HepG2 (cell line): ENCODE measurements at regions not wholly inside any gene's neighbourhood (a gene's known extent, or its start where the extent isn't known, plus 50 kb on each side); places are given as distances from the start of the nearest gene placed in this dataset.

ENCODE experiments used
- ATAC-seq: fragments of 200-7000 bp; cut with Tn5 transposase; 3 replicates; pipeline ENCODE4 v1.9.1; 2020; ENCODE audit warnings: mild to moderate bottlenecking, moderate library complexity
- BruUV-seq: library from RNA; stranded (reverse); fragments of 400-500 nt; replicated peaks from 2 replicates; lab custom pipeline; 2021; lab: Mats Ljungman, UMichigan
- CTCF ChIA-PET: fragments of 300-600 bp; formaldehyde crosslinking; extraction: SDS; loops from one replicate; lab custom pipeline; 2021; ENCODE audit warnings: low total read pairs, inconsistent platforms, low intra/inter-chr PET ratio; lab: Yijun Ruan, JAX
- POLR2A ChIA-PET: fragments of 350-600 bp; sonication (Branson Sonifier 250); formaldehyde crosslinking; loops from one replicate; lab custom pipeline; 2020; ENCODE audit warnings: antibody characterized with exemption, inconsistent platforms; lab: Yijun Ruan, JAX
- DNase-seq: peaks from one replicate; pipeline ENCODE4 v3.0.0-alpha.2; 2015; ENCODE audit warnings: low spot score
- FAIRE-seq: peaks from 3 replicates; lab custom pipeline; 2011; peaks lifted over from hg19 to GRCh38; lab: Jason Lieb, UNC
- H2AFZ ChIP-seq: one replicate; pipeline ENCODE4 v1.6.1; 2011; ENCODE audit warnings: low read length, inconsistent platforms
- H3K27ac ChIP-seq: fragments of 300-600 bp; 3 replicates; pipeline ENCODE4 v1.8.0; 2011; ENCODE audit warnings: mixed run types, mild to moderate bottlenecking, mixed read lengths, low read length, inconsistent platforms; ENCODE audit not compliant: insufficient read depth; ENCODE audit errors: extremely low read length
- H3K27me3 ChIP-seq, 2 experiments: fragments of 200-600 bp in 1 of 2; 2 replicates in 1 of 2; 3 replicates in 1 of 2; pipeline versions ENCODE4 v1.6.0 to v1.8.0; 2011; ENCODE audit warnings: low read length in 2 of 2, mild to moderate bottlenecking in 2 of 2, moderate library complexity in 2 of 2, inconsistent platforms in 1 of 2; ENCODE audit not compliant: insufficient read depth in 2 of 2, control insufficient read depth in 1 of 2
- H3K36me3 ChIP-seq, 2 experiments: fragments of 200-600 bp in 1 of 2; replicated peaks in 1 of 2; 2 replicates in 1 of 2; 3 replicates in 1 of 2; pipeline versions ENCODE4 v1.5.1 to v1.8.0; 2011; ENCODE audit warnings: low read length in 2 of 2, inconsistent platforms in 1 of 2; ENCODE audit not compliant: insufficient read depth in 2 of 2, control insufficient read depth in 1 of 2
- H3K4me1 ChIP-seq: 2 replicates; pipeline ENCODE4 v1.5.1; 2012; ENCODE audit warnings: low read length, inconsistent platforms; ENCODE audit not compliant: insufficient read depth
- H3K4me2 ChIP-seq: 2 replicates; pipeline ENCODE4 v1.6.0; 2011; ENCODE audit warnings: low read depth, low read length, inconsistent platforms
- H3K4me3 ChIP-seq, 3 experiments: fragments of 200-600 bp in 1 of 3; sonication (generic), shearing (Covaris generic) in 1 of 3; replicated peaks in 1 of 3; 2 replicates each; pipeline ENCODE4 v1.5.1; 2011 to 2016; ENCODE audit warnings: low read length in 3 of 3, inconsistent platforms in 2 of 3, low read depth in 2 of 3, mild to moderate bottlenecking in 2 of 3, control low read depth in 1 of 3, mixed read lengths in 1 of 3; ENCODE audit not compliant: insufficient read depth in 1 of 3
- H3K79me2 ChIP-seq: one replicate; pipeline ENCODE4 v1.6.1; 2011; ENCODE audit warnings: low read length, inconsistent platforms; ENCODE audit not compliant: insufficient read depth
- H3K9ac ChIP-seq: 2 replicates; pipeline ENCODE4 v1.6.0; 2011; ENCODE audit warnings: mild to moderate bottlenecking, low read depth, low read length, inconsistent platforms; ENCODE audit not compliant: insufficient read depth
- H3K9me3 ChIP-seq: 2 replicates; pipeline ENCODE4 v1.5.1; 2012; ENCODE audit warnings: mild to moderate bottlenecking, low read length
- H4K20me1 ChIP-seq: 2 replicates; pipeline ENCODE4 v1.6.0; 2011; ENCODE audit warnings: inconsistent platforms, mild to moderate bottlenecking, low read length, moderate library complexity; ENCODE audit not compliant: insufficient read depth
- EED ChIP-seq: sonication (generic); formaldehyde crosslinking; IDR thresholded peaks from 2 replicates; pipeline ENCODE4 v1.5.0; 2020; ENCODE audit warnings: mild to moderate bottlenecking, missing genetic modification reagents
- ESRRA ChIP-seq: sonication (generic); formaldehyde crosslinking; IDR thresholded peaks from 2 replicates; pipeline ENCODE4 v1.5.1; 2020; ENCODE audit warnings: mild to moderate bottlenecking, low read depth, missing genetic modification reagents
- JUND ChIP-seq: sonication (generic); formaldehyde crosslinking; IDR thresholded peaks from 2 replicates; pipeline ENCODE4 v1.8.0; 2022; ENCODE audit warnings: mild to moderate bottlenecking, missing genetic modification reagents
- ONECUT2 ChIP-seq: sonication (generic); formaldehyde crosslinking; IDR thresholded peaks from 2 replicates; pipeline ENCODE4 v1.4.0; 2020; ENCODE audit warnings: missing genetic modification reagents
- SNRNP70 ChIP-seq: fragments of 200-400 bp; formaldehyde crosslinking; IDR thresholded peaks from 2 replicates; pipeline ENCODE4 v1.6.1; 2017; ENCODE audit warnings: mild to moderate bottlenecking, low read depth, low read length, moderate library complexity
- ZBTB7A ChIP-seq: sonication (generic); formaldehyde crosslinking; IDR thresholded peaks from 2 replicates; pipeline ENCODE4 v1.8.0; 2022; ENCODE audit warnings: mild to moderate bottlenecking, missing genetic modification reagents
- ZNF256 ChIP-seq: sonication (generic); formaldehyde crosslinking; conservative IDR thresholded peaks from 2 replicates; pipeline ENCODE4 v1.4.0; 2020; ENCODE audit warnings: missing genetic modification reagents
- ZNF382 ChIP-seq: sonication (generic); formaldehyde crosslinking; IDR thresholded peaks from 2 replicates; pipeline ENCODE4 v1.5.0; 2020; ENCODE audit warnings: missing genetic modification reagents, mild to moderate bottlenecking, borderline replicate concordance
- ZNF546 ChIP-seq: sonication (generic); formaldehyde crosslinking; conservative IDR thresholded peaks from 2 replicates; pipeline ENCODE4 v1.8.1; 2023; ENCODE audit warnings: mild to moderate bottlenecking, missing genetic modification reagents
- ZNF556 ChIP-seq: sonication (generic); formaldehyde crosslinking; IDR thresholded peaks from 2 replicates; pipeline ENCODE4 v1.4.0; 2020; ENCODE audit warnings: mild to moderate bottlenecking, missing genetic modification reagents, borderline replicate concordance
- ZNF761 ChIP-seq: sonication (generic); formaldehyde crosslinking; conservative IDR thresholded peaks from 2 replicates; pipeline ENCODE4 v1.4.0; 2020; ENCODE audit warnings: mild to moderate bottlenecking, missing genetic modification reagents
- WGBS: methylation state at CpG from one replicate; pipeline ENCODE4 v1.1.6; 2017; ENCODE audit warnings: low lambda C conversion rate; 5-methylcytosine and 5-hydroxymethylcytosine counted together
- in situ Hi-C: cut with HindIII; loops from 2 replicates; pipeline ENCODE4 v1.10.0; 2017; ENCODE audit warnings: low pct_unique_long_range_greater_than_20kb; ENCODE audit not compliant: extremely low pct_ligation_motif_present
- intact Hi-C: fragments of 100-400 bp; cut with micrococcal nuclease; formaldehyde crosslinking; loops from one replicate; pipeline ENCODE4 v1.10.0; 2022; ENCODE audit not compliant: unreplicated experiment
- TF ChIP-seq, protein P1 (sequence below): sonication (generic); formaldehyde crosslinking; IDR thresholded peaks from 2 replicates; pipeline ENCODE4 v1.5.0; 2020; ENCODE audit warnings: mild to moderate bottlenecking, missing genetic modification reagents, borderline replicate concordance
- TF ChIP-seq, protein P2 (sequence below): sonication (generic); formaldehyde crosslinking; IDR thresholded peaks from 2 replicates; pipeline ENCODE4 v1.4.0; 2020; ENCODE audit warnings: missing genetic modification reagents
- TF ChIP-seq, protein P3 (sequence below): sonication (generic); formaldehyde crosslinking; IDR thresholded peaks from 2 replicates; pipeline ENCODE4 v1.5.0; 2020; ENCODE audit warnings: mild to moderate bottlenecking, missing genetic modification reagents

DNA sequence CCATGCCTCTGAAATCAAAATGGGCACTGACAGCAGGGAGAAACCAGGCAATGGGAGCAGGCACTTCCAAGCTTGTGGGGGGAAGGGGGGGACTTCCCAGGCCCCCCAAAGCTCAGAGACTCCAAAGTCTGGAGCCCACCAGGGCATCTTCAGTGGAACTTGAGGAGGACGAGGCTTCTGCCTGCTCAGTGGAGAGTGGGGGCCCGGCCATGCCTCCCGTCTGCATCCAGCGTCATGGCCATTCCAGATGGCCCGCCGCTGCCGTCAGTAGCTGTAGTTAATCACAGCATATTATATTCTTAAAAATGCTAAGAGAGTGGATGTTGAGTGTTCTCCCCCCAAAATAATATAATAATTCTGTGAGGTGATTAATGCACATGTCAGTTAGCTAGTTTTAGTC, 315.2 kb downstream of the KCNJ2 start:
- CTCF ChIA-PET: no interaction called here
- TF ChIP-seq ZBTB7A (no peak), ZNF556 (CRISPR knock-in tag) (no peak), EED (CRISPR knock-in tag) (no peak), ZNF546 (CRISPR knock-in tag) (no peak), ZNF382 (CRISPR knock-in tag) (no peak), SNRNP70 (no peak), ZNF761 (CRISPR knock-in tag) (no peak), JUND (CRISPR knock-in tag) (no peak), ZNF256 (CRISPR knock-in tag) (no peak), ESRRA (CRISPR knock-in tag) (no peak), ONECUT2 (CRISPR knock-in tag) (no peak)
- TF ChIP-seq, protein P1, sequence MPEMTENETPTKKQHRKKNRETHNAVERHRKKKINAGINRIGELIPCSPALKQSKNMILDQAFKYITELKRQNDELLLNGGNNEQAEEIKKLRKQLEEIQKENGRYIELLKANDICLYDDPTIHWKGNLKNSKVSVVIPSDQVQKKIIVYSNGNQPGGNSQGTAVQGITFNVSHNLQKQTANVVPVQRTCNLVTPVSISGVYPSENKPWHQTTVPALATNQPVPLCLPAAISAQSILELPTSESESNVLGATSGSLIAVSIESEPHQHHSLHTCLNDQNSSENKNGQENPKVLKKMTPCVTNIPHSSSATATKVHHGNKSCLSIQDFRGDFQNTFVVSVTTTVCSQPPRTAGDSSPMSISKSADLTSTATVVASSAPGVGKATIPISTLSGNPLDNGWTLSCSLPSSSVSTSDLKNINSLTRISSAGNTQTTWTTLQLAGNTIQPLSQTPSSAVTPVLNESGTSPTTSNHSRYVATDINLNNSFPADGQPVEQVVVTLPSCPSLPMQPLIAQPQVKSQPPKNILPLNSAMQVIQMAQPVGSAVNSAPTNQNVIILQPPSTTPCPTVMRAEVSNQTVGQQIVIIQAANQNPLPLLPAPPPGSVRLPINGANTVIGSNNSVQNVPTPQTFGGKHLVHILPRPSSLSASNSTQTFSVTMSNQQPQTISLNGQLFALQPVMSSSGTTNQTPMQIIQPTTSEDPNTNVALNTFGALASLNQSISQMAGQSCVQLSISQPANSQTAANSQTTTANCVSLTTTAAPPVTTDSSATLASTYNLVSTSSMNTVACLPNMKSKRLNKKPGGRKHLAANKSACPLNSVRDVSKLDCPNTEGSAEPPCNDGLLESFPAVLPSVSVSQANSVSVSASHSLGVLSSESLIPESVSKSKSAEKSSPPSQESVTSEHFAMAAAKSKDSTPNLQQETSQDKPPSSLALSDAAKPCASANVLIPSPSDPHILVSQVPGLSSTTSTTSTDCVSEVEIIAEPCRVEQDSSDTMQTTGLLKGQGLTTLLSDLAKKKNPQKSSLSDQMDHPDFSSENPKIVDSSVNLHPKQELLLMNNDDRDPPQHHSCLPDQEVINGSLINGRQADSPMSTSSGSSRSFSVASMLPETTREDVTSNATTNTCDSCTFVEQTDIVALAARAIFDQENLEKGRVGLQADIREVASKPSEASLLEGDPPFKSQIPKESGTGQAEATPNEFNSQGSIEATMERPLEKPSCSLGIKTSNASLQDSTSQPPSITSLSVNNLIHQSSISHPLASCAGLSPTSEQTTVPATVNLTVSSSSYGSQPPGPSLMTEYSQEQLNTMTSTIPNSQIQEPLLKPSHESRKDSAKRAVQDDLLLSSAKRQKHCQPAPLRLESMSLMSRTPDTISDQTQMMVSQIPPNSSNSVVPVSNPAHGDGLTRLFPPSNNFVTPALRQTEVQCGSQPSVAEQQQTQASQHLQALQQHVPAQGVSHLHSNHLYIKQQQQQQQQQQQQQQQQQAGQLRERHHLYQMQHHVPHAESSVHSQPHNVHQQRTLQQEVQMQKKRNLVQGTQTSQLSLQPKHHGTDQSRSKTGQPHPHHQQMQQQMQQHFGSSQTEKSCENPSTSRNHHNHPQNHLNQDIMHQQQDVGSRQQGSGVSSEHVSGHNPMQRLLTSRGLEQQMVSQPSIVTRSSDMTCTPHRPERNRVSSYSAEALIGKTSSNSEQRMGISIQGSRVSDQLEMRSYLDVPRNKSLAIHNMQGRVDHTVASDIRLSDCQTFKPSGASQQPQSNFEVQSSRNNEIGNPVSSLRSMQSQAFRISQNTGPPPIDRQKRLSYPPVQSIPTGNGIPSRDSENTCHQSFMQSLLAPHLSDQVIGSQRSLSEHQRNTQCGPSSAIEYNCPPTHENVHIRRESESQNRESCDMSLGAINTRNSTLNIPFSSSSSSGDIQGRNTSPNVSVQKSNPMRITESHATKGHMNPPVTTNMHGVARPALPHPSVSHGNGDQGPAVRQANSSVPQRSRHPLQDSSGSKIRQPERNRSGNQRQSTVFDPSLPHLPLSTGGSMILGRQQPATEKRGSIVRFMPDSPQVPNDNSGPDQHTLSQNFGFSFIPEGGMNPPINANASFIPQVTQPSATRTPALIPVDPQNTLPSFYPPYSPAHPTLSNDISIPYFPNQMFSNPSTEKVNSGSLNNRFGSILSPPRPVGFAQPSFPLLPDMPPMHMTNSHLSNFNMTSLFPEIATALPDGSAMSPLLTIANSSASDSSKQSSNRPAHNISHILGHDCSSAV (CRISPR knock-in tag): no peak
- TF ChIP-seq, protein P2, sequence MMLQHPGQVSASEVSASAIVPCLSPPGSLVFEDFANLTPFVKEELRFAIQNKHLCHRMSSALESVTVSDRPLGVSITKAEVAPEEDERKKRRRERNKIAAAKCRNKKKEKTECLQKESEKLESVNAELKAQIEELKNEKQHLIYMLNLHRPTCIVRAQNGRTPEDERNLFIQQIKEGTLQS (CRISPR knock-in tag): no peak
- TF ChIP-seq, protein P3, sequence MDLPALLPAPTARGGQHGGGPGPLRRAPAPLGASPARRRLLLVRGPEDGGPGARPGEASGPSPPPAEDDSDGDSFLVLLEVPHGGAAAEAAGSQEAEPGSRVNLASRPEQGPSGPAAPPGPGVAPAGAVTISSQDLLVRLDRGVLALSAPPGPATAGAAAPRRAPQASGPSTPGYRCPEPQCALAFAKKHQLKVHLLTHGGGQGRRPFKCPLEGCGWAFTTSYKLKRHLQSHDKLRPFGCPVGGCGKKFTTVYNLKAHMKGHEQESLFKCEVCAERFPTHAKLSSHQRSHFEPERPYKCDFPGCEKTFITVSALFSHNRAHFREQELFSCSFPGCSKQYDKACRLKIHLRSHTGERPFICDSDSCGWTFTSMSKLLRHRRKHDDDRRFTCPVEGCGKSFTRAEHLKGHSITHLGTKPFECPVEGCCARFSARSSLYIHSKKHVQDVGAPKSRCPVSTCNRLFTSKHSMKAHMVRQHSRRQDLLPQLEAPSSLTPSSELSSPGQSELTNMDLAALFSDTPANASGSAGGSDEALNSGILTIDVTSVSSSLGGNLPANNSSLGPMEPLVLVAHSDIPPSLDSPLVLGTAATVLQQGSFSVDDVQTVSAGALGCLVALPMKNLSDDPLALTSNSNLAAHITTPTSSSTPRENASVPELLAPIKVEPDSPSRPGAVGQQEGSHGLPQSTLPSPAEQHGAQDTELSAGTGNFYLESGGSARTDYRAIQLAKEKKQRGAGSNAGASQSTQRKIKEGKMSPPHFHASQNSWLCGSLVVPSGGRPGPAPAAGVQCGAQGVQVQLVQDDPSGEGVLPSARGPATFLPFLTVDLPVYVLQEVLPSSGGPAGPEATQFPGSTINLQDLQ (CRISPR knock-in tag): no peak

More for the DNA sequence above, 315.2 kb downstream of the KCNJ2 start:
- Histone ChIP-seq H3K27ac (no peak overlapping the region), H3K9ac (no peak overlapping the region), H3K27me3 (no peaks in the 10 kb centered on the region), H3K9me3 (peaks cover 83% of the 10 kb centered on the region), H3K4me2 (no peak overlapping the region), H3K36me3 (no peaks in the 10 kb centered on the region), H3K79me2 (no peaks in the 10 kb centered on the region), H4K20me1 (no peaks in the 10 kb centered on the region), H3K4me1 (no peaks in the 10 kb centered on the region), H3K4me3 (no peak overlapping the region), H2AFZ (no peak overlapping the region)
- intact Hi-C loops (no loop called here), in situ Hi-C loops (no loop called here)
- FAIRE-seq (no peak), DNase-seq (no peak), ATAC-seq (no peak)
- POLR2A ChIA-PET: no interaction called here
- WGBS: 56% methylated on average over 7 of the region's 7 CpGs
- BruUV-seq: no TSS peak
